ENCODE measurements at regions not wholly inside any gene's neighbourhood (a gene's known extent, or its start where the extent isn't known, plus 50 kb on each side); places are given as distances from the start of the nearest gene placed in this dataset.

DNA sequence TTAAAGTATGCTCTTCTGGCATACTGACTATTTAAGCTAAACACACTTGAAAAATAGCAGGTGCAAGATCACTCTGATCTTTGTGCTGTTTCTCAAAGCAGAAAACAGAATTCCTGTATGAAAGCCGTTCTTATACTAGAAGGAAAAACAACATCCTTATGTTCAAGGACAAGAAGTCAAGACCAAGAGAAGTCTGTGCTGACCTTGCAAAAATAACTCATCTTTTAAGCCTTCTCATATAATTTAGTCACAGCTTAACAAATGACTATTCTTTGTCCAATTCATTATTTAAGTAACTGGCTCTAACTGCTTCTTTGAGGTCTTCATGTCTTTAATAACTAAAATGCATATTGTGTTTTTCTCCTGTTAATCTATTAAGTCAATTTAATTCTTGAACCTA is 2750.2 kb upstream of the PCDH20 start:
- Histone ChIP-seq H3K4me1 (ENCODE audit: insufficient read depth, low read length) (no peaks in the 10 kb centered on the region), H2BK12ac (ENCODE audit: insufficient read length, low read depth, low read length) (no peak overlapping the region), H3K23ac (ENCODE audit: insufficient read length, low read depth, low read length) (no peak overlapping the region), H3K9me3 (ENCODE audit: control insufficient read depth, low read depth, low read length) (no peaks in the 10 kb centered on the region), H3K18ac (ENCODE audit: insufficient read length, low read depth, low read length) (no peak overlapping the region), H2BK15ac (ENCODE audit: low read depth, low read length) (no peak overlapping the region), H4K8ac (replicated peaks; ENCODE audit: insufficient read length, low read depth, low read length) (no peak overlapping the region), H2BK120ac (ENCODE audit: low read depth, low read length, poor library complexity, severe bottlenecking) (no peak overlapping the region), H3K56ac (ENCODE audit: insufficient read length, low read depth, low read length) (no peak overlapping the region), H3K14ac (ENCODE audit: insufficient read depth, low read length) (no peak overlapping the region), H3K9ac (ENCODE audit: extremely low read depth, insufficient read length, low read length) (no peak overlapping the region), H3K27me3 (ENCODE audit: insufficient read depth, low read length) (no peaks in the 10 kb centered on the region), H2AFZ (ENCODE audit: low read length) (no peak overlapping the region), H4K5ac (ENCODE audit: insufficient read length, low read depth, low read length) (no peak overlapping the region), H2BK5ac (ENCODE audit: insufficient read length, low read length) (no peak overlapping the region), H2BK20ac (ENCODE audit: low read depth, low read length, poor library complexity, severe bottlenecking) (no peak overlapping the region), H4K91ac (ENCODE audit: insufficient read length, low read depth, low read length) (no peak overlapping the region), H3K79me2 (ENCODE audit: insufficient read depth, low read length) (no peaks in the 10 kb centered on the region), H3K23me2 (ENCODE audit: insufficient read length, low read depth, low read length, poor library complexity, severe bottlenecking) (no peaks in the 10 kb centered on the region), H3T11ph (ENCODE audit: low read length) (no peak overlapping the region), H3K4me2 (ENCODE audit: insufficient read depth, insufficient read length, low read length) (no peak overlapping the region), H3K79me1 (ENCODE audit: insufficient read depth, low read depth, low read length, poor library complexity, severe bottlenecking) (no peaks in the 10 kb centered on the region), H3K27ac (ENCODE audit: insufficient read length, low read depth, low read length) (no peak overlapping the region), H4K20me1 (ENCODE audit: control insufficient read depth, insufficient read depth, insufficient read length) (no peaks in the 10 kb centered on the region), H2AK5ac (ENCODE audit: insufficient read length, low read length) (no peak overlapping the region), H3K4ac (ENCODE audit: low read depth, low read length) (no peak overlapping the region)
- no peaks in the 10 kb centered on the region for H3K36me3 Mint-ChIP-seq (ENCODE audit: insufficient read depth in 1 of 3, low read depth in 3 of 3)
- H3K27me3 Mint-ChIP-seq (ENCODE audit: low read depth): no peaks in the 10 kb centered on the region
- H3K9me3 Mint-ChIP-seq: no peaks in the 10 kb centered on the region
- H3K4me3 Mint-ChIP-seq: no peak overlapping the region
- H3K27ac Mint-ChIP-seq: no peak overlapping the region
- WGBS (ENCODE audit: extremely low coverage, insufficient read length, low lambda C conversion rate): no CpG with 5 or more reads among the region's 1 CpG
- no peak for DNase-seq
- no peaks in the 10 kb centered on the region for H3K4me1 Mint-ChIP-seq
- TF ChIP-seq, protein P1, sequence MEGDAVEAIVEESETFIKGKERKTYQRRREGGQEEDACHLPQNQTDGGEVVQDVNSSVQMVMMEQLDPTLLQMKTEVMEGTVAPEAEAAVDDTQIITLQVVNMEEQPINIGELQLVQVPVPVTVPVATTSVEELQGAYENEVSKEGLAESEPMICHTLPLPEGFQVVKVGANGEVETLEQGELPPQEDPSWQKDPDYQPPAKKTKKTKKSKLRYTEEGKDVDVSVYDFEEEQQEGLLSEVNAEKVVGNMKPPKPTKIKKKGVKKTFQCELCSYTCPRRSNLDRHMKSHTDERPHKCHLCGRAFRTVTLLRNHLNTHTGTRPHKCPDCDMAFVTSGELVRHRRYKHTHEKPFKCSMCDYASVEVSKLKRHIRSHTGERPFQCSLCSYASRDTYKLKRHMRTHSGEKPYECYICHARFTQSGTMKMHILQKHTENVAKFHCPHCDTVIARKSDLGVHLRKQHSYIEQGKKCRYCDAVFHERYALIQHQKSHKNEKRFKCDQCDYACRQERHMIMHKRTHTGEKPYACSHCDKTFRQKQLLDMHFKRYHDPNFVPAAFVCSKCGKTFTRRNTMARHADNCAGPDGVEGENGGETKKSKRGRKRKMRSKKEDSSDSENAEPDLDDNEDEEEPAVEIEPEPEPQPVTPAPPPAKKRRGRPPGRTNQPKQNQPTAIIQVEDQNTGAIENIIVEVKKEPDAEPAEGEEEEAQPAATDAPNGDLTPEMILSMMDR (conservative IDR thresholded peaks at IDR 0.05): no peak
